Peyer's patch (tissue), 4 donors: ENCODE measurements at regions not wholly inside any gene's neighbourhood (a gene's known extent, or its start where the extent isn't known, plus 50 kb on each side); places are given as distances from the start of the nearest gene placed in this dataset.

Experiments
- DNase-seq, 3 donors: peaks; one replicate each; pipeline ENCODE4 v3.0.0-alpha.2; 2017 to 2019
- H3K27ac ChIP-seq, 4 donors: fragments of 200-600 bp; sonication (generic); one replicate each; pipeline ENCODE4 v1.5.1; 2016 to 2019
- H3K27me3 ChIP-seq, 2 donors: fragments of 200-600 bp; sonication (generic); one replicate each; pipeline ENCODE4 v1.5.1; 2019
- H3K36me3 ChIP-seq, 3 donors: fragments of 200-600 bp; sonication (generic); one replicate each; pipeline ENCODE4 v1.5.1; 2016 to 2019
- H3K4me1 ChIP-seq, 4 donors: fragments of 200-600 bp; sonication (generic); one replicate each; pipeline ENCODE4 v1.5.1; 2016 to 2019
- H3K4me3 ChIP-seq, 4 donors: fragments of 200-600 bp; sonication (generic); 1 replicate in 3 of 4; 2 replicates in 1 of 4; pipeline ENCODE4 v1.5.1; 2016 to 2019; ENCODE audit warnings: mild to moderate bottlenecking in 1 of 4
- H3K9me3 ChIP-seq, 4 donors: fragments of 200-600 bp; sonication (generic); one replicate each; pipeline ENCODE4 v1.5.1; 2016 to 2019; ENCODE audit warnings: mild to moderate bottlenecking in 1 of 4
- POLR2A ChIP-seq, 2 donors: fragments of 450-650 bp; IDR thresholded peaks; one replicate each; pipeline ENCODE4 v1.5.1; 2017; ENCODE audit warnings: antibody characterized with exemption in 2 of 2, mild to moderate bottlenecking in 2 of 2, moderate library complexity in 2 of 2
- TF ChIP-seq, protein P1 (sequence below), 6 experiments: fragments of 450-650 bp in 4 of 6; fragments of 200-600 bp in 2 of 6; sonication (generic) in 1 of 6; IDR thresholded peaks; one replicate each; pipeline ENCODE4 v1.5.1; 2017 to 2019; ENCODE audit warnings: antibody characterized with exemption in 6 of 6, mild to moderate bottlenecking in 3 of 6, moderate library complexity in 1 of 6

DNA sequence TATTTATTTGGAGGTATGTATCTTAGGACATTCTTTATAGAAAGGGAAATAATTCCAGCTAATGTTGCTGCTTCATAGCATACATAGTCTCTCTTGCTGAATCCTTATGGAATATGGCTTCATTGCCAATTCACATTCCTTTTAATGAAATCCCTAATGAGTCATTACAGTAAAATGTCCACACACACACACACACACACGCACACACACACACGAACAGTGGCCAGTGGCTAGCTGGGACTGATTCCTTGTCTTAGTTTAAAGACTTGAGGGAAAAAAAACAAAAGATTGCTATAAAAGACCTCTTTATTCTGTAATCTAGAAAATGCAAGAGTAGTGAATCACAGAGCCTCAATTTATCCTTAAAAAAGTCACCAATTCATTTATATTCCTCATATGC lies 301.6 kb downstream of the SLITRK6 start:
- TF ChIP-seq, protein P1, sequence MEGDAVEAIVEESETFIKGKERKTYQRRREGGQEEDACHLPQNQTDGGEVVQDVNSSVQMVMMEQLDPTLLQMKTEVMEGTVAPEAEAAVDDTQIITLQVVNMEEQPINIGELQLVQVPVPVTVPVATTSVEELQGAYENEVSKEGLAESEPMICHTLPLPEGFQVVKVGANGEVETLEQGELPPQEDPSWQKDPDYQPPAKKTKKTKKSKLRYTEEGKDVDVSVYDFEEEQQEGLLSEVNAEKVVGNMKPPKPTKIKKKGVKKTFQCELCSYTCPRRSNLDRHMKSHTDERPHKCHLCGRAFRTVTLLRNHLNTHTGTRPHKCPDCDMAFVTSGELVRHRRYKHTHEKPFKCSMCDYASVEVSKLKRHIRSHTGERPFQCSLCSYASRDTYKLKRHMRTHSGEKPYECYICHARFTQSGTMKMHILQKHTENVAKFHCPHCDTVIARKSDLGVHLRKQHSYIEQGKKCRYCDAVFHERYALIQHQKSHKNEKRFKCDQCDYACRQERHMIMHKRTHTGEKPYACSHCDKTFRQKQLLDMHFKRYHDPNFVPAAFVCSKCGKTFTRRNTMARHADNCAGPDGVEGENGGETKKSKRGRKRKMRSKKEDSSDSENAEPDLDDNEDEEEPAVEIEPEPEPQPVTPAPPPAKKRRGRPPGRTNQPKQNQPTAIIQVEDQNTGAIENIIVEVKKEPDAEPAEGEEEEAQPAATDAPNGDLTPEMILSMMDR (IDR thresholded peaks at IDR 0.05), result no peak
- TF ChIP-seq POLR2A (IDR thresholded peaks at IDR 0.05), result no peak
- Histone ChIP-seq H3K4me3 (no peak overlapping the region), H3K9me3 (peaks cover 0 to 3% (median 0%) of the 10 kb centered on the region in 4 donors), H3K27me3 (no peaks in the 10 kb centered on the region), H3K36me3 (no peaks in the 10 kb centered on the region), H3K4me1 (no peaks in the 10 kb centered on the region), H3K27ac (no peak overlapping the region)
- DNase-seq, result no peak

DNA sequence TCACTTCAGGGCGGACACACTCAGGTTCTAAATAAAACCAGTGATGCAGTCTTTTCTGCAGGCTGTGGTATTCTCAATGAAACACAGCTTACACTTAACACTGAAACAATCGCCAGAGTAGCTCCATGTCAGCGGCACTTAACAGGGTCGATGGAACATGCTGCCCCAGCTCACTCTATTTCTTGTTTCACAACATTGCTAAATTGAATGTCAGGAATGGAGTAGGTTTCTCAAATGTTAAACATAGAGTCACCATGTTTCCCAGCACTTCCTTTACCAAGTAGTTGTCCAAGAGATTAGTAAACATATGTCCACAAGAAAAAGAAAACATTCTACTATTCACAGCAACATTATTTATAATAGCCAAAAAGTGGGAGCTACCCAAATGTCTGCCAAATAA lies 306.9 kb downstream of the SLITRK6 start:
- Histone ChIP-seq H3K9me3 (no peaks in the 10 kb centered on the region), H3K27ac (no peak overlapping the region), H3K27me3 (no peaks in the 10 kb centered on the region), H3K4me3 (no peak overlapping the region), H3K36me3 (no peaks in the 10 kb centered on the region), H3K4me1 (no peaks in the 10 kb centered on the region)
- TF ChIP-seq, protein P1 (IDR thresholded peaks at IDR 0.05), result no peak
- no peak for TF ChIP-seq POLR2A (IDR thresholded peaks at IDR 0.05)
- no peak for DNase-seq

DNA sequence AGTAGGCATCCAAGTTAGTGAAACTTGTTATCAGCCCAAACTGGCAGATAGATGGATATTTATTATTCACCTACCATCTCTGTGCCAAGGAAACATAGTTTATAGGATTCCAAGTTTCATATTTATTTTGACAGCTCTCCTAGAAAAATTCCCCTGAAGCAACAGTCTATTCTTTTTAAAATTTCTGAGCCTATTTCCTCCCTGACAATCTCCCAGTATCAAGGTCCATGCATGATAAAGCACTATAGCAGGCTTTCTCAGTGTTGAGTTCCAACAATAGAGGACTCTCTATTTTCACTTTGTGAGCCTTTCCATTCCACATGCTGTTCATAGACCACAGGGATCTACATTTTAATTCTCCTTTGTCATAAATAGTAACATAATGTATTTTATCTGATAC lies 312.6 kb downstream of the SLITRK6 start:
- Histone ChIP-seq H3K4me3 (no peak overlapping the region), H3K27ac (no peak overlapping the region), H3K36me3 (no peaks in the 10 kb centered on the region), H3K4me1 (no peaks in the 10 kb centered on the region), H3K9me3 (no peaks in the 10 kb centered on the region), H3K27me3 (no peaks in the 10 kb centered on the region)
- DNase-seq, result no peak
- no peak for TF ChIP-seq POLR2A (IDR thresholded peaks at IDR 0.05)
- TF ChIP-seq, protein P1 (IDR thresholded peaks at IDR 0.05), result no peak

DNA sequence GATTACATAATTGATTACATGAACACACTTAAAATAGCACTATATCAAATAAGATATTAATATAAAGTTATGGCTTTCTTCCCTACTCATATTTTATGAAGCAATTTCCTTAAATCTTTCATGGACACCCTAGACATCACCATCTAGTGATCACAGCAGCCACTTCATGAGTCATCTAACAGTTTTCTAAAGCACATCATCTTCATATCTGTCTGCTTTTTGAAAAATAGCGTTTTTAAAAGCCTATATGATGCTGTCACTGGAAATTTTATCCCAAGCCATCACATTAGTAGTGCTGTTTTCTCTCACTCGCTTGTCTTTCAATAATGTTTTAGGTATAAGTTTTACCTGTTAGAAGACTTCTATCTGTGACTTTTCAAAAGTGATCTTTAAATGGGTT lies 326.1 kb downstream of the SLITRK6 start:
- Histone ChIP-seq H3K4me3 (no peak overlapping the region), H3K4me1 (no peaks in the 10 kb centered on the region), H3K27me3 (no peaks in the 10 kb centered on the region), H3K36me3 (no peaks in the 10 kb centered on the region), H3K27ac (no peak overlapping the region), H3K9me3 (no peaks in the 10 kb centered on the region)
- DNase-seq, result no peak
- no peak for TF ChIP-seq POLR2A (IDR thresholded peaks at IDR 0.05)
- TF ChIP-seq, protein P1 (IDR thresholded peaks at IDR 0.05), result no peak

DNA sequence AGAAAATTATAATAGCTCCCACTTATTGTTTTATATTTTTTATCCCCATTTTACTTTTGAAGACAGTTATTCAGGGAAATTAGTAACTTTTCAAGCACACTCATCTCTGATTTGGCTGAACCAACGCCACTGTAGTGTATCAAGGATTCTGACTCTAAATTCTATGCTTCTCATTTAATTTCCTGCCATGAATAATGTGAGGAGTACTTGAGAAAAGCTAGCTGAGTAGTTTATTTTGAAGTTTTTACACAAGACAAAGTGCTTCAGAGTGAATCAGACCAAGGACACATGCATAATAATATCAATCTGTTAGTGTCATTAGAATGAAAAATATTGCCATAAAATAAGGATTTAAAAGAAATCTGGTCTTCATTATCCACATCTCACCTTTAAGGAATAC lies 329.9 kb downstream of the SLITRK6 start:
- no peaks in the 10 kb centered on the region for H3K27me3 ChIP-seq
- no peak for DNase-seq
- H3K27ac ChIP-seq, result no peak overlapping the region
- H3K36me3 ChIP-seq, result no peaks in the 10 kb centered on the region
- no peaks in the 10 kb centered on the region for H3K4me1 ChIP-seq
- H3K9me3 ChIP-seq, result no peaks in the 10 kb centered on the region
- no peak overlapping the region for H3K4me3 ChIP-seq
- TF ChIP-seq, protein P1 (IDR thresholded peaks at IDR 0.05), result no peak
- no peak for TF ChIP-seq POLR2A (IDR thresholded peaks at IDR 0.05)

DNA sequence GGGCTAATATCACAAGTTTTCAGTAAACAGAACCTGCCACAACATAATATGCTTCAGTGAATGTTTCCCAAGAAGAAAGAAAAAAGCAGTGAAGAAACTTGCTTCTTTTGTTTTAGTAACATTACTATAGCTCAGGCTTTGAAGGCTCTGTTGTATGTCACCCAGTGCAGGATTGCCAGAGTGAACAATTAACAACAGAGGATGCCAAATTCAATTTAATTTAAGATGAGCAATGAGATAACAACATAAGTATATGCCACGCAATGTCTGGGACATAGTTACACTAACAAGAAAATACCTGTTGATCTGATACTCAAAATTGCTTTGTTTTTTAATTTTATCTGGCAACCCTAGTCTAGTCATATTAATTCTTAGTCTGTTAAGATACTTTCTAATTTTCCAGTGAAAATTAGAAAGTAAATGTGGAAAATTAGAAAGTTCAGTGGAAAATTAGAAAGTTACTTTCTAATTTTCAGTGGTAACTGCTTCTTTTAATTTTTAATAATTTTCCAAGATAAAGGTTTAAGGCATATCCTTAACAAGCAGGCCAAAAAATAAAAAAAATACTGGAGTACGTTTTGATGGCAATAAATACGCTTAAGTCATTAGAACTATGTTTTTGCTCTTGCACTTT lies 336.3 kb downstream of the SLITRK6 start:
- no peak overlapping the region for H3K27ac ChIP-seq
- H3K36me3 ChIP-seq, result no peaks in the 10 kb centered on the region
- no peaks in the 10 kb centered on the region for H3K4me1 ChIP-seq
- no peaks in the 10 kb centered on the region for H3K9me3 ChIP-seq
- TF ChIP-seq, protein P1 (IDR thresholded peaks at IDR 0.05), result no peak
- no peak for TF ChIP-seq POLR2A (IDR thresholded peaks at IDR 0.05)
- no peaks in the 10 kb centered on the region for H3K27me3 ChIP-seq
- no peak for DNase-seq
- H3K4me3 ChIP-seq, result no peak overlapping the region
